ENCODE measurements at regions not wholly inside any gene's neighbourhood (a gene's known extent, or its start where the extent isn't known, plus 50 kb on each side); places are given as distances from the start of the nearest gene placed in this dataset.

- no peaks in the 10 kb centered on the region for H3K36me3 ChIP-seq
- no peaks in the 10 kb centered on the region for H3K9me3 ChIP-seq
- no peak overlapping the region for H3K27ac ChIP-seq
- TF ChIP-seq POLR2AphosphoS5 (IDR thresholded peaks at IDR 0.05) (no peak), POLR2A (IDR thresholded peaks at IDR 0.05) (no peak), CTCF (IDR thresholded peaks at IDR 0.05) (no peak)
- H3K4me1 ChIP-seq = no peaks in the 10 kb centered on the region
- no peaks in the 10 kb centered on the region for H3K27me3 ChIP-seq
- intact Hi-C loops (cut with DNase I; ENCODE audit: low total_unique reads) = no loop called here
- no peak overlapping the region for H3K4me3 ChIP-seq
- no peak for DNase-seq (ENCODE audit: low spot score in 2 of 2)
Measured at GRCh38 chr21:15531986-15532385, 197.8 kb upstream of the USP25 start.

GRCh38 chr21:15533618-15534017, 196.2 kb upstream of the USP25 start:
- TF ChIP-seq POLR2AphosphoS5 (IDR thresholded peaks at IDR 0.05) (no peak), POLR2A (IDR thresholded peaks at IDR 0.05) (no peak), CTCF (IDR thresholded peaks at IDR 0.05) (no peak)
- intact Hi-C loops (cut with DNase I; ENCODE audit: low total_unique reads) = no loop called here
- Histone ChIP-seq H3K36me3 (no peaks in the 10 kb centered on the region), H3K4me3 (no peak overlapping the region), H3K4me1 (no peaks in the 10 kb centered on the region), H3K27me3 (no peaks in the 10 kb centered on the region), H3K27ac (no peak overlapping the region), H3K9me3 (no peaks in the 10 kb centered on the region)
- DNase-seq (ENCODE audit: low spot score in 2 of 2) = no peak

- intact Hi-C loops (cut with DNase I; ENCODE audit: low total_unique reads) = no loop called here
Measured at GRCh38 chr21:15534450-15534886, 195.3 kb upstream of the USP25 start.

GRCh38 chr21:15539376-15539775, 190.4 kb upstream of the USP25 start:
- Histone ChIP-seq H3K27ac (no peak overlapping the region), H3K36me3 (no peaks in the 10 kb centered on the region), H3K27me3 (no peaks in the 10 kb centered on the region), H3K4me3 (no peak overlapping the region), H3K4me1 (no peaks in the 10 kb centered on the region), H3K9me3 (no peaks in the 10 kb centered on the region)
- intact Hi-C loops (cut with DNase I; ENCODE audit: low total_unique reads) = no loop called here
- no peak for DNase-seq (ENCODE audit: low spot score in 2 of 2)
- TF ChIP-seq POLR2A (IDR thresholded peaks at IDR 0.05) = no peak

More at GRCh38 chr21:15534450-15534886, 195.3 kb upstream of the USP25 start:
- Histone ChIP-seq H3K4me3 (no peak overlapping the region), H3K27me3 (no peaks in the 10 kb centered on the region), H3K36me3 (no peaks in the 10 kb centered on the region), H3K4me1 (no peaks in the 10 kb centered on the region), H3K9me3 (no peaks in the 10 kb centered on the region), H3K27ac (no peak overlapping the region)
- DNase-seq (ENCODE audit: low spot score in 2 of 2) = no peak
- TF ChIP-seq POLR2A (IDR thresholded peaks at IDR 0.05) (no peak), POLR2AphosphoS5 (IDR thresholded peaks at IDR 0.05) (no peak), CTCF (IDR thresholded peaks at IDR 0.05) (no peak)

- Histone ChIP-seq H3K4me1 (no peaks in the 10 kb centered on the region), H3K27ac (no peak overlapping the region), H3K36me3 (no peaks in the 10 kb centered on the region), H3K27me3 (no peaks in the 10 kb centered on the region), H3K9me3 (no peaks in the 10 kb centered on the region), H3K4me3 (no peak overlapping the region)
- TF ChIP-seq POLR2A (IDR thresholded peaks at IDR 0.05) (no peak), CTCF (IDR thresholded peaks at IDR 0.05) (no peak), POLR2AphosphoS5 (IDR thresholded peaks at IDR 0.05) (no peak)
- intact Hi-C loops (cut with DNase I; ENCODE audit: low total_unique reads) = no loop called here
- no peak for DNase-seq (ENCODE audit: low spot score in 2 of 2)
Measured at GRCh38 chr21:15543473-15543872, 186.3 kb upstream of the USP25 start.

GRCh38 chr21:15549671-15550070, 180.1 kb upstream of the USP25 start:
- H3K27me3 ChIP-seq = no peaks in the 10 kb centered on the region
- no peak for DNase-seq (ENCODE audit: low spot score in 2 of 2)
- no peaks in the 10 kb centered on the region for H3K36me3 ChIP-seq
- no peaks in the 10 kb centered on the region for H3K9me3 ChIP-seq
- no peak overlapping the region for H3K27ac ChIP-seq
- TF ChIP-seq POLR2AphosphoS5 (IDR thresholded peaks at IDR 0.05) = no peak
- TF ChIP-seq CTCF (IDR thresholded peaks at IDR 0.05) = no peak
- TF ChIP-seq POLR2A (IDR thresholded peaks at IDR 0.05) = no peak
- intact Hi-C loops (cut with DNase I; ENCODE audit: low total_unique reads) = loop anchor here (5.0 kb wide), 1 partner anchor 823 kb away; no protein-coding TSS in a partner anchor
- H3K4me3 ChIP-seq = no peak overlapping the region
- no peaks in the 10 kb centered on the region for H3K4me1 ChIP-seq

Data from breast epithelium (tissue), 4 donors.